DOHH2 (cell line): ENCODE measurements at regions not wholly inside any gene's neighbourhood (a gene's known extent, or its start where the extent isn't known, plus 50 kb on each side); places are given as distances from the start of the nearest gene placed in this dataset.
A peak's percentile ranks its signal among the peaks of the same experiment; 100 is the strongest.

Source experiments
- H3F3A ChIP-seq: fragments of 200-600 bp; sonication (generic), shearing (Covaris generic); 2 replicates; pipeline ENCODE4 v1.6.0; 2016; ENCODE audit warnings: antibody characterized with exemption, mild to moderate bottlenecking; ENCODE audit not compliant: control insufficient read depth, insufficient read depth
- H3K27ac ChIP-seq: fragments of 200-600 bp; sonication (generic); 2 replicates; pipeline ENCODE4 v1.5.1; 2014; ENCODE audit warnings: low read depth, mild to moderate bottlenecking, low read length, moderate library complexity
- H3K27me3 ChIP-seq: fragments of 200-600 bp; sonication (generic); 2 replicates; pipeline ENCODE4 v1.6.1; 2014; ENCODE audit warnings: mild to moderate bottlenecking, low read length, mixed read lengths; ENCODE audit not compliant: control insufficient read depth
- H3K36me3 ChIP-seq: fragments of 200-600 bp; sonication (generic); 2 replicates; pipeline ENCODE4 v1.6.1; 2014; ENCODE audit warnings: mild to moderate bottlenecking, low read length, moderate library complexity, mixed read lengths; ENCODE audit not compliant: control insufficient read depth
- H3K4me1 ChIP-seq: fragments of 200-600 bp; sonication (generic); 2 replicates; pipeline ENCODE4 v1.6.1; 2014; ENCODE audit warnings: mild to moderate bottlenecking, low read length, mixed read lengths; ENCODE audit not compliant: control insufficient read depth
- H3K4me2 ChIP-seq: fragments of 200-600 bp; sonication (generic); 2 replicates; pipeline ENCODE4 v1.6.0; 2014; ENCODE audit warnings: mild to moderate bottlenecking, low read length, moderate library complexity
- H3K4me3 ChIP-seq: fragments of 200-600 bp; sonication (generic); 2 replicates; pipeline ENCODE4 v1.5.1; 2014; ENCODE audit warnings: mild to moderate bottlenecking, low read length, mixed read lengths
- H3K79me2 ChIP-seq: fragments of 200-600 bp; sonication (generic); 2 replicates; pipeline ENCODE4 v1.6.1; 2014; ENCODE audit warnings: mild to moderate bottlenecking, low read length, mixed read lengths; ENCODE audit not compliant: control insufficient read depth
- H3K9me2 ChIP-seq: fragments of 200-600 bp; sonication (generic); replicated peaks from 2 replicates; pipeline ENCODE4 v1.6.1; 2014; ENCODE audit warnings: mild to moderate bottlenecking, low read length, mixed read lengths; ENCODE audit not compliant: control insufficient read depth
- H3K9me3 ChIP-seq: fragments of 200-600 bp; sonication (generic); 2 replicates; pipeline ENCODE4 v1.6.1; 2014; ENCODE audit warnings: antibody characterized with exemption, low read length, mixed read lengths; ENCODE audit not compliant: control insufficient read depth, insufficient read depth
- H4K20me1 ChIP-seq: fragments of 200-600 bp; sonication (generic); 2 replicates; pipeline ENCODE4 v1.6.0; 2014; ENCODE audit warnings: low read depth, mild to moderate bottlenecking, antibody characterized with exemption, low read length, moderate library complexity; ENCODE audit not compliant: control insufficient read depth, insufficient read depth
- EZH2phosphoT487 ChIP-seq: fragments of 200-600 bp; sonication (generic); IDR thresholded peaks from 2 replicates; pipeline ENCODE4 v1.6.1; 2017; ENCODE audit warnings: borderline replicate concordance, mild to moderate bottlenecking, antibody characterized with exemption, low read length, moderate library complexity, mixed read lengths
- TF ChIP-seq, protein P1 (sequence below): fragments of 200-600 bp; sonication (generic); IDR thresholded peaks from one replicate; pipeline ENCODE4 v1.5.1; 2014; ENCODE audit warnings: antibody characterized with exemption, mild to moderate bottlenecking, low read depth, low read length; ENCODE audit not compliant: poor library complexity, severe bottlenecking

DNA sequence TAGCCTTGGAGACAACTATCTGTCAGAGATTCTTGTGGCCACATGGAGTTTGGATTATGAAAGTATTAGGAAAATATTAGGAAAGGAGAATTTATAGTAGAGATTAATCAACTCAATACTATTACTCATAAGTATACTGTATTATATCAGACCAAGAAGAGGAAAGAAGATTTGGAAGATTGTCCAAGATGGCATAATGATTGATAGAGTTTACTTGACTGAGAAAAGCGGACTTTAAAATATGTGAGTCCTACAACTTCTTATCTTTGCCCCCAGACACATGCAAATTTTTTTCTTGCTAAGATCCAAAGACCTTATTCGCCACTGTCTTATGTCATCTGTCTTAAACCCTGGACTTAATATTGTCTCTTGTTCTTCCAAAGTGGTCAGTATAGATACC, 54.8 kb upstream of the SHISA3 start:
- Histone ChIP-seq H3F3A (no peaks in the 10 kb centered on the region), H3K4me3 (no peak overlapping the region), H3K9me3 (no peaks in the 10 kb centered on the region), H3K27me3 (peaks cover 29% of the 10 kb centered on the region), H3K9me2 (no peaks in the 10 kb centered on the region), H4K20me1 (no peaks in the 10 kb centered on the region), H3K27ac (no peak overlapping the region), H3K4me1 (peaks cover 11% of the 10 kb centered on the region), H3K4me2 (no peak overlapping the region), H3K36me3 (no peaks in the 10 kb centered on the region), H3K79me2 (no peaks in the 10 kb centered on the region)
- no peak for TF ChIP-seq EZH2phosphoT487
- TF ChIP-seq, protein P1, sequence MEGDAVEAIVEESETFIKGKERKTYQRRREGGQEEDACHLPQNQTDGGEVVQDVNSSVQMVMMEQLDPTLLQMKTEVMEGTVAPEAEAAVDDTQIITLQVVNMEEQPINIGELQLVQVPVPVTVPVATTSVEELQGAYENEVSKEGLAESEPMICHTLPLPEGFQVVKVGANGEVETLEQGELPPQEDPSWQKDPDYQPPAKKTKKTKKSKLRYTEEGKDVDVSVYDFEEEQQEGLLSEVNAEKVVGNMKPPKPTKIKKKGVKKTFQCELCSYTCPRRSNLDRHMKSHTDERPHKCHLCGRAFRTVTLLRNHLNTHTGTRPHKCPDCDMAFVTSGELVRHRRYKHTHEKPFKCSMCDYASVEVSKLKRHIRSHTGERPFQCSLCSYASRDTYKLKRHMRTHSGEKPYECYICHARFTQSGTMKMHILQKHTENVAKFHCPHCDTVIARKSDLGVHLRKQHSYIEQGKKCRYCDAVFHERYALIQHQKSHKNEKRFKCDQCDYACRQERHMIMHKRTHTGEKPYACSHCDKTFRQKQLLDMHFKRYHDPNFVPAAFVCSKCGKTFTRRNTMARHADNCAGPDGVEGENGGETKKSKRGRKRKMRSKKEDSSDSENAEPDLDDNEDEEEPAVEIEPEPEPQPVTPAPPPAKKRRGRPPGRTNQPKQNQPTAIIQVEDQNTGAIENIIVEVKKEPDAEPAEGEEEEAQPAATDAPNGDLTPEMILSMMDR: no peak

DNA sequence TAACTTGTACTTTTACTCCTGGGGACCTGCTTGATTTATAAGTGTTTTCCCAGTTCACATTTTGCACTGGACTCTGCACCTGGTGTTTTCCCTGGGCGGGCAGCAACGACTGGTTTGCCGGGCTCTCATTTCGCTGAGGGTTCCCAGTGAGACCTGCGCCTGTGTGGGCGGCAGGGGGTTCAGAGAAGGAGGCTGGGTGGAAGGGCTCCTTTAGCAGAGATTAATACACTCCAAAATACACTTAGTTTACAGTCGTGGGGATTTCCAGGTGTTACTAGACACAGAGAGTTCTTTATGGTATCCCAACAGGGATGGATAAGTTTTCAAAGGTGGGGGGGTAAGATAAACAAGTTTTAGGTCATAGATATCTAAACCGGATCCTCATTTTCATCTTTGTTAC, 53.0 kb upstream of the SHISA3 start:
- Histone ChIP-seq H3K4me2 (peak overlapping the region; percentile 26), H3K79me2 (no peaks in the 10 kb centered on the region), H3F3A (no peaks in the 10 kb centered on the region), H4K20me1 (no peaks in the 10 kb centered on the region), H3K27me3 (peaks cover 29% of the 10 kb centered on the region), H3K4me3 (no peak overlapping the region), H3K9me2 (no peaks in the 10 kb centered on the region), H3K27ac (no peak overlapping the region), H3K9me3 (no peaks in the 10 kb centered on the region), H3K36me3 (no peaks in the 10 kb centered on the region), H3K4me1 (peaks cover 11% of the 10 kb centered on the region)
- TF ChIP-seq, protein P1: no peak
- 0 out of 2 replicates have a peak, but pooled peaks have one; percentile 73 for TF ChIP-seq EZH2phosphoT487

DNA sequence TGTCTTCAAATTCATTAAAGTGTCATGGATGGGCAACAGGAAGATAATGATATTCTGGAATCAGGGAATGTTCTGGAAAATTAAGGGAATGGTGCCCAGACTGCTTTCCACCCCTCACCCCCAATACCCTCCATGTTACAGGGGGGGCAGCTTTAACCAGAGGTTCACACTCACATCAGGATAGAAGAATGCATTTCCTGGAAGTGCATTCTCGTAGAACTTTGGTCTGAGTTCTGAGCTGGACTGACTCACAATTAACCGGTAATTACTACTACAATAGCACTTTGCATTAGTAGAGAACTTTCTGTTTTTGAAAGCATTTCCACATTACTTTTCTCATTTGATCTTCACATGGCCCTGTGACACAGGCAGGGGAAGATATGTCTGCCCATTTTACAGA, 52.5 kb upstream of the SHISA3 start:
- H3K4me1 ChIP-seq: peaks cover 11% of the 10 kb centered on the region
- TF ChIP-seq, protein P1: no peak
- TF ChIP-seq EZH2phosphoT487: no peak
- peaks cover 29% of the 10 kb centered on the region for H3K27me3 ChIP-seq
- H3F3A ChIP-seq: no peaks in the 10 kb centered on the region
- no peak overlapping the region for H3K27ac ChIP-seq
- no peaks in the 10 kb centered on the region for H3K9me3 ChIP-seq
- no peaks in the 10 kb centered on the region for H3K79me2 ChIP-seq
- no peak overlapping the region for H3K4me3 ChIP-seq
- H3K9me2 ChIP-seq: no peaks in the 10 kb centered on the region
- H3K36me3 ChIP-seq: no peaks in the 10 kb centered on the region
- H4K20me1 ChIP-seq: no peaks in the 10 kb centered on the region
- H3K4me2 ChIP-seq: peak overlapping the region; percentile 26

DNA sequence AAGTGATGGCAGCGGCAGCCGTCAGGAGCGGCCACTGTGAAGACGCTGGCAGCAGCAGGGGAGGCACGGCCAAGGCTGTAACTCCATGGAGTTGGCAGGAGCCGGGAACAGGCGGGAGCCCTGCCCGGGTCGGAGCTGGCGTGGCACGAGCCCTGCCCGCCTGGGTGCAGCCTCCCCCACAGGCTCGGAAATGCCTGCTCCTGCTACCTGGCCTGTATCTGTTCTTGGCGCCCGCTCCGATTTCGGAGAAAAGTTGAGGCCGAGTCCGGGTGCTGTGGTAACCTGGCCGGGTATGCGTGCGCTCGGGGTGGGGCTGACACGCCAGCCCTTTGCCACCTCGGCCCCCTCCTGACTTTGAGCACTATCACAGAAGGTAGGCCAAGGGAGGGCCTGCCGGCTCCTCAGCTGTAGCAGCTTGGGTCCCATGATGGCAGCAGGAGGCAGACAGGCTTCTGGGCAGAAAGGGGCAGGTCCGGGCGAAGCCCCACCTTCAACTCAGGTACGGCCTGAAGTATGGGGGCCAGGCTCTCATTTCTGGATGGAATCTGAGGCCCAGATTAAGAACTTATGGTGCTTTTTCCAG, 51.2 kb upstream of the SHISA3 start:
- Histone ChIP-seq H4K20me1 (no peaks in the 10 kb centered on the region), H3K36me3 (no peaks in the 10 kb centered on the region), H3K4me1 (peaks cover 11% of the 10 kb centered on the region), H3K9me2 (no peaks in the 10 kb centered on the region), H3K79me2 (no peaks in the 10 kb centered on the region), H3K27ac (no peak overlapping the region), H3K27me3 (peaks cover 19% of the 10 kb centered on the region), H3K9me3 (no peaks in the 10 kb centered on the region), H3K4me3 (no peak overlapping the region), H3K4me2 (no peak overlapping the region), H3F3A (no peaks in the 10 kb centered on the region)
- TF ChIP-seq EZH2phosphoT487: no peak
- TF ChIP-seq, protein P1: no peak
